GM21381 (cell line): ENCODE measurements at regions not wholly inside any gene's neighbourhood (a gene's known extent, or its start where the extent isn't known, plus 50 kb on each side); places are given as distances from the start of the nearest gene placed in this dataset.

Experiments used
- ATAC-seq: cut with Tn5 transposase; IDR thresholded peaks from one replicate; pipeline ENCODE4 v1.9.1; 2021; ENCODE audit warnings: mild to moderate bottlenecking, moderate library complexity; ENCODE audit not compliant: unreplicated experiment

- ATAC-seq, result no peak
These were observed 113.6 kb upstream of the ARGLU1 start for GRCh38 chr13:106681536-106681935.

- ATAC-seq, result no peak
These were observed 113.0 kb upstream of the ARGLU1 start for GRCh38 chr13:106680796-106681472.

- ATAC-seq, result no peak
These were observed 110.9 kb upstream of the ARGLU1 start for GRCh38 chr13:106678646-106679418.

GRCh38 chr13:106675311-106675710 lies 107.4 kb upstream of the ARGLU1 start:
- no peak for ATAC-seq

GRCh38 chr13:106660746-106661625 lies 93.0 kb upstream of the ARGLU1 start:
- ATAC-seq, result no peak

GRCh38 chr13:106657104-106657503 lies 89.2 kb upstream of the ARGLU1 start:
- no peak for ATAC-seq

- ATAC-seq, result no peak
These were observed 88.2 kb upstream of the ARGLU1 start for GRCh38 chr13:106656186-106656585.

GRCh38 chr13:106651442-106651841 lies 83.5 kb upstream of the ARGLU1 start:
- no peak for ATAC-seq

- no peak for ATAC-seq
These were observed 82.8 kb upstream of the ARGLU1 start for GRCh38 chr13:106650690-106651205.

- no peak for ATAC-seq
These were observed 81.6 kb upstream of the ARGLU1 start for GRCh38 chr13:106649495-106649894.

GRCh38 chr13:106640515-106640914 lies 72.6 kb upstream of the ARGLU1 start:
- ATAC-seq, result no peak

- ATAC-seq, result no peak
These were observed 69.6 kb upstream of the ARGLU1 start for GRCh38 chr13:106637519-106637918.

- no peak for ATAC-seq
These were observed 68.6 kb upstream of the ARGLU1 start for GRCh38 chr13:106636492-106636891.

GRCh38 chr13:106635616-106636015 lies 67.7 kb upstream of the ARGLU1 start:
- ATAC-seq, result no peak

- ATAC-seq, result no peak
These were observed 65.4 kb upstream of the ARGLU1 start for GRCh38 chr13:106633321-106633720.

- ATAC-seq, result no peak
These were observed 62.7 kb upstream of the ARGLU1 start for GRCh38 chr13:106630650-106631049.

- no peak for ATAC-seq
These were observed 62.2 kb upstream of the ARGLU1 start for GRCh38 chr13:106630162-106630561.

- ATAC-seq, result no peak
These were observed 61.2 kb upstream of the ARGLU1 start for GRCh38 chr13:106628936-106629659.

GRCh38 chr13:106626473-106626872 lies 58.5 kb upstream of the ARGLU1 start:
- ATAC-seq, result no peak

- no peak for ATAC-seq
These were observed 57.6 kb upstream of the ARGLU1 start for GRCh38 chr13:106625578-106625977.
